ENCODE measurements at regions not wholly inside any gene's neighbourhood (a gene's known extent, or its start where the extent isn't known, plus 50 kb on each side); places are given as distances from the start of the nearest gene placed in this dataset.
A peak's percentile ranks its signal among the peaks of the same experiment; 100 is the strongest.

DNA sequence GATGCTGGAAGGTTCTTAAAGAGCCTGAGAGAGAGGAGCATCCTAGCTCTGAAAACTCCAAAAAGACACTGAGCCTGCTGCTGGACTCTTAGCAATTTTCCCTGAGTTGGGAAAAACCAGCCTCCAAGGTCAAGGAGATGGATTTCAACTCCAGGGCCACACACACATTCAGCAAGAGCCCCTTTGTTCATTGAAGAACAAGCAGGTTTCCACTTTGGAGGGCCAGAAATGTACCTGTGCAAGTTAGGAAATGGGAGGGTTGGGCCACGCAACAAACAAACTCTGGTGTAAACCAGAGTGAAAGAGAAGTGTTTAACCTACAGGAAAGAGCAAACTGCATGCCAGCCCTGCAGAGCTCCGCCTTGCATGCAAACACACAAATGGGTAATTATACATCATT is 264.8 kb upstream of the RPL38 start:
- DNase-seq, result no peak

DNA sequence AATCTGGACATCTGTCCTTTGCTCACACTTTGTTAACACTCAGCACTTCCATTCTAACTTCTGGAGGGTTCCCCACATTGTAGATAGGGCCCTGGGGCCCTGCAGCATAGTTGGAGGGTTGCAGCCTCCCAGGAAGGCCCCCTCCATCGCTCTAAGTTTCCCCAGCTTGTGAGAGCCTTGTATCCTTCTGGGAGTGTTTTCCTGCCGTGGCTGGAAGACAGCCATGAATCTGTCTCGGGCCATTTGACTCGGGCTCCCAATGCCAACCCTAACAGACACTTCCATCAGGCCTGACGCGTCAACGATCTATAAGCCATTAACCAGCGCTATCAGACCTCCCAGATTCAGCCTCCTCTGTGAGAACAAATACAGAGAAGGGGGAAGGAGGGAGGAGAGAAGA is 263.7 kb upstream of the RPL38 start:
- DNase-seq, result no peak

DNA sequence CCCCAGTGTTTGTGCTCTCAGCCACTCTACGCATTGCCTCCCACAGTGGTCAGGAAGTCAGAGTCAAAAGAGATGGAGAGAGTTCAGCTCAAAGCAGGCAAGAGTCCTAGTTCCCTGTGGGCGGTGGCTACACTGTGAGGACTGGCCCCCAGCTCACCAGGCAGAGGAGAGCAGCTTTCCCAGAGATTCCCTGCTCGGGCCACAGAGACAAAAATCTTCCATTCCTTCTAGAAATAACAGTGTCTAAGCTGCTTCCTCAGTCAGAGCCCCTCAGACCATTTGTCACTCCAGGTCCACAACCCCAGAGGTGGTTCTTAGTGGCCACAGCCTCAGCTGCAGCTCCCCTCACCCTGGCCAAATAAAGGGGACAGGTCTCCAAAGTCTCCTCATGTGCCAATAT is 263.0 kb upstream of the RPL38 start:
- no peak for DNase-seq

DNA sequence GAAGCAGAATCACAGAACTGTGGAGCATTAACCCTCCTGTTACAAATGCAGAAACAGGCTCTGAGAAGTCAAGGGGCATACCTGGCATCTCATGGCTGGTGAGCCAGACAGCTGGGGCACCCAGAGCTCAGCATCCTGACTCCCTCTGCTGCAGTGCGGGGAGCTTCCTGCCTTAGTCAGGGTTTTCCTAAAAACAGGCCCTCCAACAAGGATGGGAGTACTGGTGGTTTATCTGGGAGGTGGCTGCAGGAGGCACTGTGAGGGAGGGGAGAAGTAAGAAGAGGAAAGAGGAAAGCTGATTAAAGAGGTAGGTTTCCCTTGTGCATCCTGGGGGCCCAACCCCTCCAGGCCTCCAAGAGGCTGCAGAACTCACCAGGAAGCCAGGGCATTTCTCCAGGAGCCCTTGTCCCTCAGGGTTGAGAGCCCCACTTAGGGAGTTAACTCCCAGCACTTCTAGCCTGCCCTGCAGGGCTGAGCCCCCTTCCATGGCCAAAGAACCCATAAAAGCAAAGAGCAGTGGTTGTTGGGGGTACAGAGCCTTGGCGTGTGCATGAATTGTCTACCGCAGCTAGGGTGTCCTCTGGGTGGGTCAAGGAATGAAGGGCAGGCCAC is 261.5 kb upstream of the RPL38 start:
- no peak for DNase-seq

DNA sequence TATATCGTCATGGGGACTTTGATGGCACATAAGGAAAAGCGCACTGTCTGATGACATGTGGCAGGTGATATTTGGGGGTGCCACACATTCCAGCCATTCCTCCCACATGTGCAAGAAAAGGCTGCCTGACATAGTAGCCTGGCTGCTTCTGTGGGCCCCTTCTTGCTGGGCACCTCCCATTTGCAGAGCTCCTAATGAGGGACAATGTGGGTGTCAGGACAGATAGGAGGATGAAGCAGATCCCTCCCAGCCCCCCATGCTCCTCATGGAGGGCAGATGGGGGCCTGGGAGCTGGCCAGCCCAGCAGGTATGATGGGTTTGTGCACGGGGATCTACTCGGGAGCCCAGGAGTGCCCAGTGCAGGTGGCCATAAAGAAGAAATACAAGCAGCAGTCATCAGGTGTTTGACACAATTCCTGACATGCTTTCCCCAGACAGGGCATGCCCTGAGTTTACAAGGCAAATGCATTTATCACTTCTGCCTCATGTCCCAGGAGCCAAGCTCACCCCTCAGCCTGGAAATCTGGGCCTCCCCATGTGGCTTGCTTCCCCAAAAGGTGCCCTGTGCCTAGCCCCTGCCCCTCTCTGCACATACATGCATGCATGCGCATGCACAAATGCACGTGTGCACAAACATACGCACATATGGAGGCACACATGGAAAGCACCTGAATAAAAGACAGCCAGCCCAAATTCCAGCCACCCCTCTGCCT is 260.6 kb upstream of the RPL38 start:
- no peak for DNase-seq

DNA sequence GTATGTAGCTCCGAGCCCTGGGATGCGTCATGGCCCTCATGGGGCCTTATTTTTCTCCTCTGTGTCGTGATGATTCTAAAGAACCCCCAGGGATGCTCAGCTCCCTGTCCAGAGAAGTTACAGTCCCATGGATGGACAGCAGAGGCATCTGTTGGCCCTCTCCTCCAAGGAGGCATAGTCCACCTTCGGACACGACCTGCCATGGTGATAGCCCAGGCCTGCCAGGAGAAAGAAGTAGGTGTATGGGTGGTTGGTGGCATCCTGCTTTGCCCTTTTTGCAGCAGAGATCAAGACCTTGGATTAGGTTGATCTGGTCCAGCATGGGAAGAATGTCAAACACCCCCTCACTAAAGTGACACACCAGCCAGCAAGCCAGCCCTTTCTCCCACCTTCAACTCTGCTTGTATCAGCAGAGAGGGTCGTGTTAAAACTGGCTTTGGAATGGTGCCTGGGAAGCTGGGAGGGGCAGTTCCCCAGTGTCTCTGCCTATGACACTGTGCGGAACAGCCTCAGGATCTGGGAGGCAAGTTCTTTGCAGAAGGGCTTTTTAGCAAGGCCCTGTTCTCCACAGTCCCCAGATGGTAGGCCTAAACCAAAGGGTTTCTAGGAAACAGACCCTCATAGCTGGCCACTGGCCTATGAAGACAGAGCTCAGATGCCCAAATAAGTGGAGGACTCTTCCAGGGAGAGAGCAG is 259.9 kb upstream of the RPL38 start:
- DNase-seq, result no peak

DNA sequence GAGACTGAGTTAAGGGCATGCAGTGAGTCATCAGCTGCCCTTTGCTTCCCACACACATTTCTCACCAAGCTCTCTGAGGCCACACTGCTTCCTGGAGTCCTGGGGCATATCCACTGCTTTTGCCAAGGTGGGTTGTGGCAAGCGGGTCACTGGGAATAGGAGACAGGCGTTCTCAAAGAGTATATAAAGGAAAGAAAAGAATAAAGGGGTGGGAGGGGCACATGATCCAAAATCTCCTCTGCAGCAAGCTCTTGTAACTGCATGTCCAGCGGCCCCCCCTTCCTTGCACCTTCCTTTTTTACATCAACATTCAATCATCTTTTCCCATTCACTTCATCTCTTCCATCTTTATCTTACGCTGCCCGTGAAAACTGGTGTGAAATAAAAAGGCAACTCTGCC is 259.1 kb upstream of the RPL38 start:
- no peak for DNase-seq

DNA sequence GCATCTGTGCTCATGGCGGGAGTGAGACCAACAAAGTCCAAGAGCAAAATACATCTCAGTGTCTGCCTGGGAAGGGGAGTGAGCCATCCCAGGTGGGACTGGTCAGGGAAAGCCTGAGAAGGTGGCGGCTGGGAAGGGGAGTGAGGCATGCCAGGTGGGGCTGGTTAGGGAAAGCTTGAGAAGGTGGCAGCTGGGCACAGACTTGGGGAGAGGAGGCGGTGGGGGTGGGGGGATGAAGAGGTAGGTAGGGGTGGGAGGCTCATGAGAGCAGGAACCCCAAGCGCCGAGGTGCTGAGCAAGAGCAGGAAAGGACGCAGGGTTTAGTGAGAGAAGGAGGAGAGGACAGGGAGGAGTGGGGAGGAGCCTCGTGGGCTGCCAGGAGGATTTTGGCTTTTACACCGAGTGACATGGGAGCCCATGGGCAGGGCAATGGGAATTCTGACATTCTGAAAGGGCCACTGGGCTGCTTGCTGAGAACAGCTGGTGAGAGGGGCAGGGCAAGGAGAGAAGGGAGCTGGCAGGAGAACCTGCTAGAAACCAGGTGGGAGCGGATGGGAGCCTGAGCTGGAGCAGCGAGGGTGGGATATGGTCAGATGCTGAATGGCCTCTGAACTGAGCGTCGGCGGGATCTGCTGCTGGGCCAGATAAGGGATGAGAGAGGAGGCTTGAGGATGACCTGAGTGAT is 256.1 kb upstream of the RPL38 start:
- no peak for DNase-seq

DNA sequence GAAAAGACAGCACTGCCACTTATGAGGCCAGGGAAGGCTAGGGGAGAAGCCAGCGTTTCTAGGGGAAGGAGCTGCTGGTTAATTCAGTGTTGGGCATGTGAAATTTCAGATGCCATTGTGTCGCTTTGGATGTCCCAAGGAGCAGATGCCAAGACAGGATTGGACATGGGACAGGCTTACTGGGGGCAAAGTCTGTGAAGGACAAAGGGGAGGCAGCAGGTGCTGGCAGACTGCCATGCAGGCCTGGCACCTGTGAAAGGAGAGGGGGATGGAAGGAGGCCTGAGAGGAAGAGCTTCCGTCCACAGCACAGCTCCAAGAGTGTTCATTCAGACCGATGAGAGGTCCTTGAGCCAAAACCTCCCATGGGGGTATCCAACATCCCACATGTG is 255.5 kb upstream of the RPL38 start:
- no peak for DNase-seq

DNA sequence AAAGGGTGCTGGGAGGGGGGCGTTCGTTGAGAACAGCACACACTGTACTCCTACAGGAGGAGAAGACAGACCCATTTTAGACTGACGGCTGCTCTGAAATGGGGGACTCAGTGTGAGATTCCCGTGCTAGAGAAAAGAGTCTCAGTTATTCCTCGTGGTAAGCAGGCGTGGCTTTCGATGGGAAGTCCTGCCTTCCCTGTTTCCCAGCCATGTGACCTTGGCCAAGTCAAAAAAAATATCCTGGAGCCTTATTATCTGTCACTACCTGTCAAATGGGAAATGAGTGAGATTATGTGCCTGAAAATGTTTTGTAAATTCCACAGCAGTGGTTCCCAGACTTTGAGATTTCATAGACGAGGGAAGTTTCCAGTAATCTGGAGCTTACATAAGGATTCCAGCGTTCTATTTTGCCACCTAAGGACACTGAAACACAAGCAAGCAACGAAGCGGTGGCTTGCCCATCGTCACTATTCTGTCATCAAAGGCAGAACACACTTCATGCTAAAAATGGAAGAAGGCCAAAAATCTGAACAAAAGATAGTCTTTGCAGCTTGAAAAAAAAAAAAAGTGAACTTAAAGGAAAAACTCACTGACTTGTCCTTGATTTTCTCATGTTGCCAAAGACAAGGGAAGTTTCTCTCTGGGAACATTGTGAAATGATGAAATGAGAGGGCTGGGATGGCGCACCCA is 253.4 kb upstream of the RPL38 start:
- DNase-seq, result no peak

DNA sequence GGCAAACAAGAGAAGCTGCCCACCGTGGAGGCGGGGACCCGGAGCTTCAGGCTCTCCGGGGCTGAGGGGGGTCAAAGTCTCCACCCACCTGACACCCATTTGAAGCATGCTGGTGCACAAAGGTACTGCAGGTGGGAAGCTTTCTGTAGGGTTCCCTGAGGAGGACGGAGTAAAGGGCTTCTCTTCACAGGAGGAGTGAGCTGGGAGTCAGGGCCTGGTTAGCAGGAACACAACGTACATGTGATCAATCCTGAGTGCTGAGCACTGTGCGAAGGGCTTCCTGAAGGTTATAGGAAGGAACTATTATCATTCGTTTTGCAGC is 252.9 kb upstream of the RPL38 start:
- no peak for DNase-seq

DNA sequence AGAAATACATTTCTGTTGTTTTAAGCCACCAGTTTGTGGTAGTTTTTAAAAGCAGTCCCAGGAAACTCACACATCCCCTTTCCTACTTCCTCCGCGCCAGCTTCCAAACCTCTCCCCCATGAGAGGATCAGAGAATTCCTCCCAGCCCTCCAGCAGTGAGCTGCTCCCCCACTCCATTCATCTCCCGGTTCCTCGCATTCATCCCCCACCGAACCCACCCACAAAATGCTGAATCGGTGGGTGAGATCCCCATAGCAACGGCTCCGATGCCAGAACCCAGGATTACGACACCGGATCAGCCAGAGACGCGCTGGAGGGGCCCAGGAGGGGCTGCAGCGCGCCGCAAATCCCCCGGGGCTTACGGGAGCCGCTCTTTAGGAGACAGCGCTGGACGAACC is 251.4 kb upstream of the RPL38 start:
- no peak for DNase-seq

DNA sequence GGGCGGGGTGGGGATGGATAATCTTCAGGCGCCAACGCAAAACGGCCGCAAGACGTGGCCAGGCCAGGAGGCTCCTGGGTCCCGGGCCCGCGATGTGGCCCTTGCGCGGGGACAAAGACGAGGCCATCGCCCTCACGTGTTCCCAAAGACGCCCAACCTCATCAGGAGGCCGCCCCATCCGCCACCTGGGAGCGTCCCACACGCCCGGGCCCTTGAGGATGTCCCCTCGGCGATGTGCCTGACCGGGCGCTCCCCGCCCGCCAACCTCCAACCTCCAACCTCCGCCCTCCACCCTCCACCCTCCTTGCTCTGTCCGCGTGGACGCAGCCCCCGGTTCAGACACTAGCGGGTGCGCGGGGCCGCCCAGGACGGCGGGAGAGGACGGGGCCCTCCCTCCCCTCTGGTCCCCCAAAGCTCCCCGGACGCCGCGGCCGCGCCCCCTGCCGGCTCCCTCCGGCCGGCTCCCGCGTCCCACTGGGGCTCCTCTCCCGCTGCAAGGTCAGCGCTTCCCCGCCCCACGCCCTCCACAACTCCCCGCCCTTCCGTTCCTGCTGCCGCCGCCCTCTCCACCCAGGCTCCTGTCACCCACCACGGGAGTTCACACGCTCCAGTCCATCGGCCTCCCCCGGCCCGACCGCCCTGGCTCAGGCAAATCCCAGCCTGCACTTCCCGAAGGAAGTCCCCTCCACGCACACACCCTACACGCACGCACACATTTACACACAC is 250.8 kb upstream of the RPL38 start:
- DNase-seq, result peak in 3 of 6 experiments; percentile 6 to 18 (median 7)

DNA sequence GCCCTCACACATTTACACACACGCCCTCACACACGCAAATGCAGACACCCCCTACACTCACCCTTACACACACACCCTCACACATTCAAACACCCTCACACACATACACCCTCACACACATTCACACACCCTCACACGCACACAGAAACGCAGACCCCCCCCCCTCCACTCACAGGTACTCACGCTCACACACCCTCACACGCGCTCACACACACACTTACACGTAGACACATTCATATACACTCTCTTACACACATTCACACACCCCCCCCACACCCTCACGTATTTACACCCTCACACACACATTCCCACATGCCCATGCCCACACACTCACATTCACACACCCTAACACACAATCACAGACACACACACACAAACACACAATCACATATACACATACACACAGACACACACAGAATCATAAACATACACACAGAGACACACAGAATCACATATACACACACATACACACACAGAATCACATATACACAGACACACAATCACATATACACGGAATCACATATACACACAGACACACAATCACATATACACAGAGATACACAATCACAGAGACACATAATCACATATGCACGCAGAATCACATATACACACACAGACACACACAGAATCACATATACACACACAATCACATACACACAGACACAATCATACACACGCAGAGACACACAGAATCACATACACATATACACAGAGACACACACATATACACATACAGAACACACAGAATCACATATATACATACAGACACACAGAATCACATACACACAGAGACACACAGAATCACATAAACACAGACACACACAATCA is 250.1 kb upstream of the RPL38 start:
- no peak for DNase-seq

DNA sequence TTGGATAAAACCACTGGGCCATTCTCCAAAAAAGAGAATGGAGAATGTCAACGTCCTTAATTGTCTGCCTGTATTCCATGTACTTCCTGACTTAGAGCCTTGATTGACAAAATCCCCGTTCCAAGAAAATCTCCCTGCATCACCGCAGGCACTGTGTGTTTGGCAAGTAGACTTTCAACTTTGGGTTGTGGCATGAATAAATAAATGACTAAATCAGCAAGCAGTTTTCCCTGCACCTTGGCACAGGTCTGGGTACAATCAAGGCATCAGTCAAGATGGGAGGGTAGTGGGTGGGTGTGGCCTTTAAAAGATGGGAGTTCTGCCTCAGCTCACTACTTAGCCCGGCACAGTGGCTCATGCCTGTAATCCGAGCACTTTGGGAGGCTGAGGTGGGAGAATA is 248.5 kb upstream of the RPL38 start:
- no peak for DNase-seq

DNA sequence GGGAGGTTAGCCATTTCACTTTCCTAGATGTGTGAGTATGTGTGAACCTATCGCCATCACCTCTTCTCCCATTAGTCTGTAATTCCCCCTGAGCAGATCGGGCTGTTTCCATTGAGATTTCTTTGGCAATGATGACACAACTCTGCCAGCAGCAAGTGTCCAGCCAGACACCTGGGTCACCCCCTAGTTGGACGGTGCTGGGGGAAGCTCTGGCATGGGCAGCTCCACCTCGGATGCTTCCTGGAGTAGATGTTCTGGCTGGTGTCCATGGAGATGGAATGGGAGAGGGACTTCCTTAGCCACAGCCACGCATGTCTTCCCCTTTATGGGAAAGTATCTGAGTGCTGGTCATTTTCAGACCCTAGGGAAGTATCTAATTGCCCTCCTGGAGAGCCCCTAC is 247.9 kb upstream of the RPL38 start:
- no peak for DNase-seq

DNA sequence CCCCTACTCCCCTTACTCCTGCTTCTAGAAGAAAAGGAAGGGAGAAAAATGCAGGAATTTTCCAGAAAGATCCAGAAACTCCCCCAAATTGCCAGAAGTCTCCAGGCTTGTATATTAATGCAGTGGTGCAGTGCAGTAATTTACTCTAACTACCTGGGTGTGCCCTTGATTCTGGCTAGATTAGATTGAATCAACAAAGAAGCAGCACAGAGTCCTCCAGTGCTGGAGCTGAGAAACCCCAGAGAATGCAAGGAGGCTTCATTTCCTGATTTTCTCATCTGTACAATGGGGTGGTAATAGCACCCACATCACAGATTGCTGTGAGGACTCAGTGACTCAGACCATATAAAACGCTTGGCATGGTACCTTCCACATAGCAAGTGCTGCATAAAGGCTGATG is 247.3 kb upstream of the RPL38 start:
- no peak for DNase-seq

DNA sequence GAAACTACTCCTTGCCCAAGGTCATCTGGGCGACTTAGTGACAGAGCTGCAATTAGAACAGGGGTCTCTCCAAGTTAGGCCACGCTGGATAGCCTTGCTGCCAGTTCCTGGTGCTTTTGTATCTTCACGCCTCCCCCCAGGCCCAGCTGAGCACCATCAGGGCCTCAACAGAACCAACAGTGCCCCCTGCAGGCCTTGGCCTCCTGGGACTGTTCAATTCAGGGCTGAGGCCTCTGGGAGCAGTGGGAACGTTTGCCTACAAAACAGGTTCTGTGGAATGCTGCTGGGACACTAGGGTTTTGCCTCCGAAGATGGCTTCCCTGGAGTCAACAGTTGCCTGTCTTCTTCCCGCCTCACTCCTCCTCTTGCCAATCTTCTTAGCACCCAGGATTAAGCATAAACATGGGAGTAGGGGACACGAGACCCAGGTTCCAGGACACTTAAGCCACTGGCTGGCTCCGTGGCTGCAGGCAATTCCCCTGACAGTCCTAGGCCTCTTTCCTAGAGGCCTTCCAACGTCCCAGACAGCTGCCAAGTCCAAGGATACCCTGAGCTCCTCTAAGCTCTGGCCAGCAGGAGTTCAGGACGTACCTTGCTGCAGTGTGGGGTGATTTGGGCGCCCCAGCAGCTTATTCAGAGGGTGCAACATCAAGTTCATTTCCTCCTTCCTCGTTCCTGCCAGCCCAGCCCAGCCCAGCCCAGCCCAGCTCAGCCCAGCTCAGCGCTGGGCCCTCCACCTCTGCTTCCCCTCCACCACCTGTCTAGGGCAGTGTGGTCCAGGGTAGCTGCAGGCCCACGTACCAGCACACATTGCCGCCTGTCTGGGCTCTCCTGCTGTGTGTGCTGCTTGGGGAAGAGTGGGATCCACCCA is 246.6 kb upstream of the RPL38 start:
- peak; percentile 17 to 57 (median 38) for DNase-seq

DNA sequence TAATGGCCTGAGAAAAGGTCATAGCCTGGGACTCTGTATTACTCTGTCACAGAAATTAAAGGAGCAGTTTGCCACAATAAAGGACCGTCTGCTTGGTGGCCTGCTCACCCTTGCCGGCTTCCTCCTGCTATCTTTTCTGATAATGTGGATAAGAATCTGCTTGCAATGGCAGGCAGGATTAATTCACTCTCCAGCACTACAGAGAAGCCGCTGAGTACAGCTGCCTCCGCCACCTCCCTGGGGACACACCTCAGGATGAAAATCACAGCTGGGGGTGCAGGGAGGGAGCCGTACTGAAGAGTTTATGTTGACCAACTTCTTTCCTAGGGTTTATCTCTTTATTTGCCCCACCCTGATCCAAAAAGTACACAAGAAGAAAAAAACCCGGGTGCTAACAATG is 245.9 kb upstream of the RPL38 start:
- no peak for DNase-seq

DNA sequence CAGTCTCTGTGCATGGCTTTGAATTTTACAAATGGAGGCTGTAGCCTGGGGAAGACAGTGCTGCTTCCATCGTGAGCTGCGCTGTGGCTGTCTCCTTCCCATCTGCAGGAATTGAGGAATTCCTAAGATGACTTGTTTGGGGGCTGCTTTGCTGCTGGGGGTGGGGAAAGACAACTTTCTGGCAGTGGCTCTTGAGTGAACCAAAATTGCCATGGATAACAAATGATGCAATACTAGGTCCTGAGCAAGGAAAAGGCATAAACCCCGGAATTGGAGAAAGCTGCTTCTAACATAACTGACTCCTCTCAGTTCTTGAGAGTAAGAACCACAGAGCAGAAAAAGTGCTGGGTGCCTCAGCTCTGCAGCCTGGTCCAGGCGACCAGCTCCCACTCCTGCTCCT is 245.0 kb upstream of the RPL38 start:
- DNase-seq, result no peak

DNA sequence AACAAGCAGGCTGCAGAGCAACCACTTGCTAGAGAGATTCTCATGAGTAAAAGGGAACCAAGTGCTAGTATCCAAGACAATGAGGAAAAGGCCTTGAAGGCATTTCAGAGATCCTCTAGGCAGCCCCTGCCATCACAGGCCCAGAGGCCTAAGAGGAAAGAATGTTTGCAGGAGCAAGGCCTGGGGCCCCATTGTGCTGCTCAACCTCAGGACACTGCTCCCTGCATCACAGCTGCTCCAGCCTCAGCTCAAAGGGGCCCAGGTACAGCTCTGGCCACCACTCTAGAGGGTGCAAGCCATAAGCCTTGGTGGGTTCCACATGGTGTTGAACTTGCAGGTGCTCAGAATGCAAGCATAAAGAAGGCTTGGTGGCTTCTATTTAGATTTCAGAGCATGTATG is 243.0 kb upstream of the RPL38 start:
- no peak for DNase-seq
